Heart left ventricle (tissue), 13 donors: ENCODE measurements at regions not wholly inside any gene's neighbourhood (a gene's known extent, or its start where the extent isn't known, plus 50 kb on each side); places are given as distances from the start of the nearest gene placed in this dataset.

ENCODE experiments used
- CTCF ChIP-seq, 12 donors: fragments of 200-600 bp; sonication (generic) in 4 of 12; IDR thresholded peaks; one replicate each; pipeline versions ENCODE4 v1.5.0 to v1.8.0; 2018 to 2022; ENCODE audit warnings: antibody characterized with exemption in 12 of 12, mild to moderate bottlenecking in 5 of 12
- POLR2A ChIP-seq, 2 donors: fragments of 450-650 bp; IDR thresholded peaks; one replicate each; pipeline ENCODE4 v1.6.1; 2017; ENCODE audit warnings: antibody characterized with exemption in 2 of 2, mild to moderate bottlenecking in 2 of 2, moderate library complexity in 2 of 2
- donor health status: ischemic (EF 13 %, LVEDD 7.1; RV severe dilation, severe dysfunction).
- donor health status: DM: no; HTN: yes; CAD: no.
- donor health status: DM: no; HTN: no; CAD: no.
- donor health status: ischemic (EF 25% LVEDD 6.9; RV normal size, moderate dysfunction).
- donor health status: ischemic (EF 25% LVEDD 5.7; RV mildly dilated, moderate dysfunction).
- donor health status: ischemic (EF 35%, LVEDD 5.7; RV mildly dilated, moderate dysfunction).
- donor health status: nonischemic (EF 11% LVEDD 7.7; RV severe dilation, severe dysfunction).
- donor health status: DM: yes; HTN: yes; CAD: no.
- donor health status: PGD.
- donor health status: ischemic (EF 29% LVEDD 5.4; RV normal size, mild dysfunction).
- donor health status: nonischemic (EF 23%, LVEDD 6.1; RV moderate dilation, normal function).

- no peak for TF ChIP-seq CTCF (IDR thresholded peaks at IDR 0.05)
- no peak for TF ChIP-seq POLR2A (IDR thresholded peaks at IDR 0.05)
These were observed 65.6 kb upstream of the ERRFI1 start for GRCh38 chr1:8091691-8092090.
